ENCODE measurements at regions not wholly inside any gene's neighbourhood (a gene's known extent, or its start where the extent isn't known, plus 50 kb on each side); places are given as distances from the start of the nearest gene placed in this dataset.

- ATAC-seq (no peak), DNase-seq (no peak)
- Mint-ChIP-seq H3K9me3 (no peaks in the 10 kb centered on the region), H3K4me1 (ENCODE audit: low read depth) (no peaks in the 10 kb centered on the region), H3K27ac (no peak overlapping the region), H3K36me3 (ENCODE audit: low read depth) (no peaks in the 10 kb centered on the region), H3K4me3 (no peak overlapping the region), H3K27me3 (no peaks in the 10 kb centered on the region)
- TF ChIP-seq CTCF (IDR thresholded peaks at IDR 0.05), result no peak
- intact Hi-C loops (cut with micrococcal nuclease), result no loop called here
- CTCF ChIA-PET, result no interaction called here
- POLR2A ChIA-PET, result no interaction called here
Observed at GRCh38 chr4:85416094-85416493, 58.9 kb upstream of the ARHGAP24 start.

DNA sequence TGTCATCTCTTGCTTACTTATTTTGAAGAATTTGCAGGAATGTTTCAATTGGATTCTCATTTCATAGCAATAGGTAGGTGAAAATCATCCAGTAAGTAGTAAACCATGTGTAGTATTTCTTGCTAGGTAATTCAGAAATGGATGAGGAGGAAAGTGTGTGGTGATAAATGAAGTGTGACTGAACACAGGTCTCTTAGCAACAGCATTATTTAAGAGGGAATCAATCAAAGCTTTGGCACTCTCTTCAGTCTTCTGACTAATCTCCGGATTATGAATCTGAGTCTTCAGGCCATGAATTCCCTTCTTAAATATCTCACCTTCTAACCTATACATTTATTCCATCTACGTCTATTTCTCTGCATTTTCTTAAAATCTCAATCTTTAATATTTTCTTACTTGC is 55.8 kb upstream of the ARHGAP24 start:
- ChIA-PET POLR2A (no interaction called here), CTCF (no interaction called here)
- H3K27me3 Mint-ChIP-seq, result no peaks in the 10 kb centered on the region
- H3K27ac Mint-ChIP-seq, result no peak overlapping the region
- H3K4me3 Mint-ChIP-seq, result no peak overlapping the region
- no peaks in the 10 kb centered on the region for H3K4me1 Mint-ChIP-seq (ENCODE audit: low read depth)
- H3K36me3 Mint-ChIP-seq (ENCODE audit: low read depth), result no peaks in the 10 kb centered on the region
- ATAC-seq (no peak), DNase-seq (no peak)
- intact Hi-C loops (cut with micrococcal nuclease), result no loop called here
- no peak for TF ChIP-seq CTCF (IDR thresholded peaks at IDR 0.05)
- no peaks in the 10 kb centered on the region for H3K9me3 Mint-ChIP-seq

- intact Hi-C loops (cut with micrococcal nuclease), result no loop called here
- no peaks in the 10 kb centered on the region for H3K9me3 Mint-ChIP-seq
- ChIA-PET POLR2A (no interaction called here), CTCF (no interaction called here)
- DNase-seq (no peak), ATAC-seq (no peak)
- TF ChIP-seq CTCF (IDR thresholded peaks at IDR 0.05), result no peak
- no peaks in the 10 kb centered on the region for H3K27me3 Mint-ChIP-seq
- H3K27ac Mint-ChIP-seq, result no peak overlapping the region
- H3K36me3 Mint-ChIP-seq (ENCODE audit: low read depth), result no peaks in the 10 kb centered on the region
- no peak overlapping the region for H3K4me3 Mint-ChIP-seq
- no peaks in the 10 kb centered on the region for H3K4me1 Mint-ChIP-seq (ENCODE audit: low read depth)
Observed at GRCh38 chr4:85420831-85421230, 54.1 kb upstream of the ARHGAP24 start.

DNA sequence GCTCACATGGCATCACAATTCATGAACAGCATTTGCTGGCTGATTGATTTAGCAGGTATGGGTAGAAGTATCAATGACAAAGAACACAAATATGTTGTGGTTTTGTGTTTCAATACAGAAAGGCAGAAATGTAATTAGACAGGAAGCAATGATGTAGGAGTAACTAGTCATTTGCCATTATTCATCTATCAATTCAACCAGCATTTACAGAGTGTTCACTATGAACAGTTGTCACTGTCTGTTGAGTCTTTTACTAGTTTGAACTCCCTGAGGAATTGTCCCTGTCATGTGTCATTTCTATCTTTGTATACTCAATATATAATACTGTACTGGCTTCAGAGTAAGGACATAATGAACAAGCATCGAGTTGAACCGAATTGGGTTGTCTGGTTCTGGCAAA is 51.5 kb upstream of the ARHGAP24 start:
- H3K9me3 Mint-ChIP-seq, result no peaks in the 10 kb centered on the region
- H3K4me3 Mint-ChIP-seq, result no peak overlapping the region
- ChIA-PET POLR2A (no interaction called here), CTCF (no interaction called here)
- no peak overlapping the region for H3K27ac Mint-ChIP-seq
- no peak for TF ChIP-seq CTCF (IDR thresholded peaks at IDR 0.05)
- DNase-seq (no peak), ATAC-seq (no peak)
- no peaks in the 10 kb centered on the region for H3K4me1 Mint-ChIP-seq (ENCODE audit: low read depth)
- H3K27me3 Mint-ChIP-seq, result no peaks in the 10 kb centered on the region
- no peaks in the 10 kb centered on the region for H3K36me3 Mint-ChIP-seq (ENCODE audit: low read depth)
- intact Hi-C loops (cut with micrococcal nuclease), result no loop called here
